Central memory CD8-positive, alpha-beta T cell (primary cell): ENCODE measurements at regions not wholly inside any gene's neighbourhood (a gene's known extent, or its start where the extent isn't known, plus 50 kb on each side); places are given as distances from the start of the nearest gene placed in this dataset.

Experiments used
- ATAC-seq: fragments of 150-1000 bp; cut with Tn5 transposase; replicated peaks from 2 replicates; pipeline ENCODE4 v1.10.0; 2022; ENCODE audit warnings: mild to moderate bottlenecking, moderate FRiP score, moderate number of reproducible peaks; ENCODE audit not compliant: poor library complexity, severe bottlenecking; ENCODE audit errors: extremely low read depth
- DNase-seq, 2 donors: peaks; one replicate each; pipeline ENCODE4 v3.0.0; 2021; ENCODE audit warnings: low spot score in 2 of 2
- H3K27ac Mint-ChIP-seq: one replicate; pipeline ENCODE4 v1.8.0; 2022; ENCODE audit warnings: low read depth, mild to moderate bottlenecking, moderate library complexity, mixed read lengths
- H3K27me3 Mint-ChIP-seq: one replicate; pipeline ENCODE4 v1.8.0; 2022; ENCODE audit warnings: mixed read lengths
- H3K36me3 Mint-ChIP-seq: one replicate; pipeline ENCODE4 v1.8.0; 2022; ENCODE audit warnings: mild to moderate bottlenecking, moderate library complexity, mixed read lengths; ENCODE audit not compliant: insufficient read depth
- H3K4me1 Mint-ChIP-seq: one replicate; pipeline ENCODE4 v1.8.0; 2022; ENCODE audit warnings: mixed read lengths
- H3K4me3 Mint-ChIP-seq: one replicate; pipeline ENCODE4 v1.8.0; 2022; ENCODE audit warnings: mild to moderate bottlenecking, moderate library complexity, mixed read lengths
- H3K9me3 Mint-ChIP-seq: one replicate; pipeline ENCODE4 v1.8.0; 2022; ENCODE audit warnings: mixed read lengths

- Mint-ChIP-seq H3K27me3 (peaks cover 34% of the 10 kb centered on the region), H3K4me1 (no peaks in the 10 kb centered on the region), H3K9me3 (no peaks in the 10 kb centered on the region), H3K36me3 (no peaks in the 10 kb centered on the region), H3K27ac (no peak overlapping the region), H3K4me3 (no peak overlapping the region)
- DNase-seq, result no peak
- no peak for ATAC-seq
These were observed 162.4 kb upstream of the TUT7 start for GRCh38 chr9:86516564-86516963.

GRCh38 chr9:86515221-86515620 is 161.0 kb upstream of the TUT7 start:
- H3K36me3 Mint-ChIP-seq, result no peaks in the 10 kb centered on the region

DNA sequence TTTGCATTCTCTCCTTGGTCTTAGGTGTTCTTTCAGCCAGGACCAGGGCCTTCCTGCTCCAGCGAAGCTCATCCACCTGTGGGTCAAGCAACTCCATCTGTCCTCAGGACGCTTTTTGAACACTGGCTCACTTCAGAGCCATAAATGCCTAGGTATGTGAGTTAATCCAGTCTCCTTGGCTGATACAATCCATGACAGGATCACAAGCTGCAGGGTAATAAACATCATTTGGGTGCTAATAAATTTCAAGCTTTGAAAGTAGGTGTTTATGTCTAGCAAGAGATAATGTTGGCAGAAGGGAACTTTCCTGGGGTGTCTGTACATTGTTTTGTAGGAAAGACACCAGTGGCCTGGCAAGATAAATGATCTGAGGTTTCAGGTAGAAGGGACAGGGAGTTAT is 159.2 kb upstream of the TUT7 start:
- DNase-seq, result no peak

More at GRCh38 chr9:86515221-86515620, 161.0 kb upstream of the TUT7 start:
- Mint-ChIP-seq H3K4me3 (no peak overlapping the region), H3K4me1 (no peaks in the 10 kb centered on the region), H3K27ac (no peak overlapping the region), H3K27me3 (peaks cover 32% of the 10 kb centered on the region), H3K9me3 (no peaks in the 10 kb centered on the region)
- DNase-seq (no peak), ATAC-seq (no peak)

DNA sequence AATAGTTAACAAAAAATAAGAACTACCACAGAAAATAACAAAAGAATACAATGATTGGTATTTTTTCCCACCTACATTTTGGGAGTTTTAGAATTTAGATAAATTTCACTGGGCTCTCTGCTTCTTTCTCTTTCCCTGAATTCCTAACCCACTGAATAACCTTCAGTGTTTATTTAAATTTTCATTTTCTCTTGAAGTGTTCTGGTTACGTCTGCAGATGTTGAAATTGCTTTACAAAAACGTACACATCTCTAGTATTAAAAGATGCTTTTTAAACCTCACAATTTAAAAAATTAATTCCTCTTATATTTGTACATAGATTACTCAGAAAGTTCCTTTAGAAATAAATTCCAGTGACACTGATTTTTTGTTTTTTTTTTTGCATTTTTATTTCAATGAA is 158.7 kb upstream of the TUT7 start:
- Mint-ChIP-seq H3K4me1 (no peaks in the 10 kb centered on the region), H3K36me3 (no peaks in the 10 kb centered on the region), H3K9me3 (no peaks in the 10 kb centered on the region), H3K4me3 (no peak overlapping the region), H3K27ac (no peak overlapping the region), H3K27me3 (peaks cover 28% of the 10 kb centered on the region)
- DNase-seq, result no peak
- ATAC-seq, result no peak

More for the DNA sequence above, 159.2 kb upstream of the TUT7 start:
- Mint-ChIP-seq H3K9me3 (no peaks in the 10 kb centered on the region), H3K27ac (no peak overlapping the region), H3K4me1 (no peaks in the 10 kb centered on the region), H3K36me3 (no peaks in the 10 kb centered on the region), H3K27me3 (peaks cover 28% of the 10 kb centered on the region), H3K4me3 (no peak overlapping the region)
- ATAC-seq, result no peak

GRCh38 chr9:86511614-86512360 is 157.6 kb upstream of the TUT7 start:
- ATAC-seq (no peak), DNase-seq (no peak)
- H3K9me3 Mint-ChIP-seq, result no peaks in the 10 kb centered on the region
- H3K36me3 Mint-ChIP-seq, result no peaks in the 10 kb centered on the region
- no peaks in the 10 kb centered on the region for H3K4me1 Mint-ChIP-seq
- no peak overlapping the region for H3K4me3 Mint-ChIP-seq
- no peak overlapping the region for H3K27ac Mint-ChIP-seq
- peaks cover 19% of the 10 kb centered on the region for H3K27me3 Mint-ChIP-seq

DNA sequence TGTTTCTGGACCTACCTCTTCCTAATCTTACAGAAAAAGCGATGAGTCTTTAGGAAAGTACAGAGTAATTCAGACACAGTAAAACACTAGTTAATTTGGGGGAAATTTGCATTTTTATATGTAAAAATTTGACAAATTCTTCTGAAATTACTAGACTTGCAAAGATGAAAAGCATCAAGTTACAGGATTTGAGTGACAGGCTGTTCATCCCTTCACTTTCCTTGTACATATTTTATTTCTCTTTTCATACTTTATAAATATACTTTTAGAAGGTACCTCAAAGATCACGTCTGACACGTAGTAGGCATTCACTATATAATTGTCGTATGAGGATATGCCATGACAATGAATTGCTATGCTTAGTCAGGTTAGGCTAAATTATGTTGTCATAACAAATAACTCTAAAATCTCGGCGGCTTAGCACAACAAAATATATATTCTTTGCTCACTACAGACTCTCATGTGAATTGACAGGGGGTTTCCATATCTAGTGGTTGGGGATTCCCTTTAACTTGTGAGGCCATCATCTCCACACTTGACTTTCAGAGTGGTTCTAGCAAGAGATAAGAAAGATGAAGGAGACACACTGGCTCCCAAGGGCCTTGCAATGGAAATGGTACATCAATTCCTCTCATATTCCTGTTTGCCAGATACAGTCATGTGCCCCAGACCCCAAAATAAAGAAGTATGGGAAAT is 154.1 kb upstream of the TUT7 start:
- ATAC-seq, result no peak
- no peaks in the 10 kb centered on the region for H3K9me3 Mint-ChIP-seq
- peaks cover 28% of the 10 kb centered on the region for H3K27me3 Mint-ChIP-seq

GRCh38 chr9:86507212-86507630 is 153.0 kb upstream of the TUT7 start:
- Mint-ChIP-seq H3K27ac (no peak overlapping the region), H3K4me1 (no peaks in the 10 kb centered on the region), H3K36me3 (no peaks in the 10 kb centered on the region), H3K27me3 (peaks cover 39% of the 10 kb centered on the region), H3K9me3 (no peaks in the 10 kb centered on the region), H3K4me3 (no peak overlapping the region)
- no peak for ATAC-seq
- DNase-seq, result no peak

More for the DNA sequence above, 154.1 kb upstream of the TUT7 start:
- H3K36me3 Mint-ChIP-seq, result no peaks in the 10 kb centered on the region
- H3K27ac Mint-ChIP-seq, result no peak overlapping the region
- no peaks in the 10 kb centered on the region for H3K4me1 Mint-ChIP-seq
- no peak for DNase-seq
- no peak overlapping the region for H3K4me3 Mint-ChIP-seq

DNA sequence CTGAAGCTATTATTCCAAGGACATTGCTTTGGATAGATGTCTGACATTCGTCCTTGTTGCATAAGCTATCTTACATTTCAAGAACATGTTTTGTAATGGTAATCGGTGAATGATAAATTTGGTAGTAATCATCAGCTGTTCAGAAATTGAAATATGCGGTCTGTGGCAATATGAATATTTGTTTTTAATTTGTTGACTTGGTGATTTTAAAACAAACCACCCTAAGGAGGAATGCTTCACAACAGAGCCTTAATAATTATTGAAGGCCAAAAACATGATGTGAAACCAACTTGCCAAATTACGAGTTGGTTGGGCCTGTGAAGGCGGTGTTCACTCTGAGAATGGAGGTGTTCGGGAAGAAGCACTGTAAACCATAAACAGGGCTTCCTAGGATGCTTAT is 149.7 kb upstream of the TUT7 start:
- no peak overlapping the region for H3K27ac Mint-ChIP-seq
- peaks cover 72% of the 10 kb centered on the region for H3K27me3 Mint-ChIP-seq
- H3K4me1 Mint-ChIP-seq, result no peaks in the 10 kb centered on the region
- DNase-seq (no peak), ATAC-seq (no peak)
- H3K36me3 Mint-ChIP-seq, result no peaks in the 10 kb centered on the region
- no peak overlapping the region for H3K4me3 Mint-ChIP-seq
- no peaks in the 10 kb centered on the region for H3K9me3 Mint-ChIP-seq

DNA sequence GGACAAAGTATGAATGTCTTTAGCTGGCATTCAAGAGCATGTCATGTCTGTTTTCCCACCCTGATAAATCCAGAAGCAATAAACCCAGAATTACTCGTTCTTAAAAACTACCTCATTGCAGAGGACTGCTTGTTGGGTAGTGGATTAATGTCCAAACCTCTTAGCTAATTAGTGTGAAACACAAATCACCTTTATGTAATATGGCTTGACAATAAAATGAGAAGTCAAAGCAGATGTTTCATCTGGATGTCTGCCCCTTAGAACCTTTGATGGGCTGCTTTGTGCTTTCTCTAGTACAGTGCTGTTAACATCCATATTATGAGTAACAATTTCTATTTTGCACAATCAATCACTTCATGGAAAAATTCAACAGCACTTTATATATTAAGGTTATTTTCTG is 149.1 kb upstream of the TUT7 start:
- no peak for ATAC-seq
- no peaks in the 10 kb centered on the region for H3K36me3 Mint-ChIP-seq
- no peak overlapping the region for H3K27ac Mint-ChIP-seq
- H3K27me3 Mint-ChIP-seq, result peaks cover 78% of the 10 kb centered on the region
- H3K9me3 Mint-ChIP-seq, result no peaks in the 10 kb centered on the region
- no peak for DNase-seq
- H3K4me3 Mint-ChIP-seq, result no peak overlapping the region
- H3K4me1 Mint-ChIP-seq, result no peaks in the 10 kb centered on the region

GRCh38 chr9:86500667-86501435 is 146.6 kb upstream of the TUT7 start:
- no peak for ATAC-seq
- no peaks in the 10 kb centered on the region for H3K4me1 Mint-ChIP-seq
- no peak overlapping the region for H3K27ac Mint-ChIP-seq
- no peak for DNase-seq
- H3K4me3 Mint-ChIP-seq, result no peak overlapping the region
- H3K27me3 Mint-ChIP-seq, result peaks cover 87% of the 10 kb centered on the region
- H3K9me3 Mint-ChIP-seq, result no peaks in the 10 kb centered on the region
- no peaks in the 10 kb centered on the region for H3K36me3 Mint-ChIP-seq

- Mint-ChIP-seq H3K27me3 (peaks cover 84% of the 10 kb centered on the region), H3K4me3 (no peak overlapping the region), H3K9me3 (no peaks in the 10 kb centered on the region), H3K36me3 (no peaks in the 10 kb centered on the region), H3K27ac (no peak overlapping the region), H3K4me1 (no peaks in the 10 kb centered on the region)
- ATAC-seq (no peak), DNase-seq (no peak)
These were observed 145.8 kb upstream of the TUT7 start for GRCh38 chr9:86500031-86500430.

GRCh38 chr9:86494644-86495111 is 140.5 kb upstream of the TUT7 start:
- Mint-ChIP-seq H3K36me3 (no peaks in the 10 kb centered on the region), H3K27me3 (peaks cover 31% of the 10 kb centered on the region), H3K9me3 (no peaks in the 10 kb centered on the region), H3K4me1 (no peaks in the 10 kb centered on the region), H3K27ac (no peak overlapping the region), H3K4me3 (no peak overlapping the region)
- no peak for DNase-seq
- ATAC-seq, result no peak
